ENCODE measurements at regions not wholly inside any gene's neighbourhood (a gene's known extent, or its start where the extent isn't known, plus 50 kb on each side); places are given as distances from the start of the nearest gene placed in this dataset.

GRCh38 chr3:64878362-64878761 is 190.6 kb upstream of the ADAMTS9 start:
- no peaks in the 10 kb centered on the region for H3K36me3 Mint-ChIP-seq
- no peak overlapping the region for H3K27ac Mint-ChIP-seq
- H3K4me1 Mint-ChIP-seq = no peaks in the 10 kb centered on the region
- ATAC-seq (ENCODE audit: low read depth) (no peak), DNase-seq (no peak)
- H3K4me3 Mint-ChIP-seq = no peak overlapping the region
- no peaks in the 10 kb centered on the region for H3K27me3 Mint-ChIP-seq
- peaks cover 7% of the 10 kb centered on the region for H3K9me3 Mint-ChIP-seq
- POLR2A ChIA-PET = no interaction called here

- DNase-seq (no peak), ATAC-seq (ENCODE audit: low read depth) (no peak)
- peaks cover 1% of the 10 kb centered on the region for H3K9me3 Mint-ChIP-seq
- no peaks in the 10 kb centered on the region for H3K4me1 Mint-ChIP-seq
- H3K4me3 Mint-ChIP-seq = no peak overlapping the region
- no peaks in the 10 kb centered on the region for H3K36me3 Mint-ChIP-seq
- H3K27me3 Mint-ChIP-seq = no peaks in the 10 kb centered on the region
- no peak overlapping the region for H3K27ac Mint-ChIP-seq
- POLR2A ChIA-PET = no interaction called here
Measured at GRCh38 chr3:64873400-64873799, 185.6 kb upstream of the ADAMTS9 start.

GRCh38 chr3:64872345-64872744 is 184.5 kb upstream of the ADAMTS9 start:
- POLR2A ChIA-PET = no interaction called here
- no peak for ATAC-seq (ENCODE audit: low read depth)
- DNase-seq = no peak
- H3K27ac Mint-ChIP-seq = no peak overlapping the region
- peaks cover 1% of the 10 kb centered on the region for H3K9me3 Mint-ChIP-seq
- H3K36me3 Mint-ChIP-seq = no peaks in the 10 kb centered on the region
- no peaks in the 10 kb centered on the region for H3K4me1 Mint-ChIP-seq
- H3K27me3 Mint-ChIP-seq = no peaks in the 10 kb centered on the region
- no peak overlapping the region for H3K4me3 Mint-ChIP-seq

GRCh38 chr3:64871834-64872249 is 184.0 kb upstream of the ADAMTS9 start:
- H3K36me3 Mint-ChIP-seq = no peaks in the 10 kb centered on the region
- H3K4me1 Mint-ChIP-seq = no peaks in the 10 kb centered on the region
- POLR2A ChIA-PET = no interaction called here
- no peaks in the 10 kb centered on the region for H3K27me3 Mint-ChIP-seq
- ATAC-seq (ENCODE audit: low read depth) = no peak
- no peak overlapping the region for H3K27ac Mint-ChIP-seq
- no peak for DNase-seq
- H3K9me3 Mint-ChIP-seq = peaks cover 1% of the 10 kb centered on the region
- H3K4me3 Mint-ChIP-seq = no peak overlapping the region

- Mint-ChIP-seq H3K27me3 (no peaks in the 10 kb centered on the region), H3K9me3 (peaks cover 1% of the 10 kb centered on the region), H3K4me3 (no peak overlapping the region), H3K4me1 (no peaks in the 10 kb centered on the region), H3K27ac (no peak overlapping the region), H3K36me3 (no peaks in the 10 kb centered on the region)
- DNase-seq (no peak), ATAC-seq (ENCODE audit: low read depth) (no peak)
- POLR2A ChIA-PET = no interaction called here
Measured at GRCh38 chr3:64870876-64871646, 183.3 kb upstream of the ADAMTS9 start.

GRCh38 chr3:64867224-64867623 is 179.4 kb upstream of the ADAMTS9 start:
- no peak overlapping the region for H3K27ac Mint-ChIP-seq
- ATAC-seq (ENCODE audit: low read depth) = no peak

GRCh38 chr3:64865839-64866570 is 178.2 kb upstream of the ADAMTS9 start:
- no peak overlapping the region for H3K4me3 Mint-ChIP-seq
- H3K4me1 Mint-ChIP-seq = no peaks in the 10 kb centered on the region
- H3K27me3 Mint-ChIP-seq = no peaks in the 10 kb centered on the region
- H3K9me3 Mint-ChIP-seq = no peaks in the 10 kb centered on the region
- ATAC-seq (ENCODE audit: low read depth) (no peak), DNase-seq (no peak)
- no peak overlapping the region for H3K27ac Mint-ChIP-seq
- no peaks in the 10 kb centered on the region for H3K36me3 Mint-ChIP-seq
- POLR2A ChIA-PET = no interaction called here

More at GRCh38 chr3:64867224-64867623, 179.4 kb upstream of the ADAMTS9 start:
- DNase-seq = no peak
- Mint-ChIP-seq H3K36me3 (no peaks in the 10 kb centered on the region), H3K27me3 (no peaks in the 10 kb centered on the region), H3K4me3 (no peak overlapping the region), H3K4me1 (no peaks in the 10 kb centered on the region), H3K9me3 (no peaks in the 10 kb centered on the region)
- POLR2A ChIA-PET = no interaction called here

GRCh38 chr3:64863226-64864212 is 175.7 kb upstream of the ADAMTS9 start:
- no peaks in the 10 kb centered on the region for H3K9me3 Mint-ChIP-seq
- no peaks in the 10 kb centered on the region for H3K36me3 Mint-ChIP-seq
- no peaks in the 10 kb centered on the region for H3K27me3 Mint-ChIP-seq
- POLR2A ChIA-PET = no interaction called here
- no peak overlapping the region for H3K4me3 Mint-ChIP-seq
- no peak for ATAC-seq (ENCODE audit: low read depth)
- H3K4me1 Mint-ChIP-seq = no peaks in the 10 kb centered on the region
- H3K27ac Mint-ChIP-seq = no peak overlapping the region
- no peak for DNase-seq

GRCh38 chr3:64861684-64862083 is 173.9 kb upstream of the ADAMTS9 start:
- POLR2A ChIA-PET = no interaction called here
- H3K36me3 Mint-ChIP-seq = no peaks in the 10 kb centered on the region
- no peak for DNase-seq
- H3K9me3 Mint-ChIP-seq = no peaks in the 10 kb centered on the region
- no peaks in the 10 kb centered on the region for H3K27me3 Mint-ChIP-seq
- no peak overlapping the region for H3K27ac Mint-ChIP-seq
- H3K4me3 Mint-ChIP-seq = no peak overlapping the region
- no peak for ATAC-seq (ENCODE audit: low read depth)
- H3K4me1 Mint-ChIP-seq = no peaks in the 10 kb centered on the region

- H3K27ac Mint-ChIP-seq = no peak overlapping the region
- H3K36me3 Mint-ChIP-seq = no peaks in the 10 kb centered on the region
- no peaks in the 10 kb centered on the region for H3K9me3 Mint-ChIP-seq
Measured at GRCh38 chr3:64860536-64860870, 172.7 kb upstream of the ADAMTS9 start.

GRCh38 chr3:64859625-64860535 is 172.1 kb upstream of the ADAMTS9 start:
- Mint-ChIP-seq H3K4me3 (no peak overlapping the region), H3K4me1 (no peaks in the 10 kb centered on the region), H3K9me3 (no peaks in the 10 kb centered on the region), H3K27ac (no peak overlapping the region), H3K36me3 (no peaks in the 10 kb centered on the region), H3K27me3 (no peaks in the 10 kb centered on the region)
- DNase-seq (no peak), ATAC-seq (ENCODE audit: low read depth) (no peak)
- POLR2A ChIA-PET = no interaction called here

More at GRCh38 chr3:64860536-64860870, 172.7 kb upstream of the ADAMTS9 start:
- H3K4me3 Mint-ChIP-seq = no peak overlapping the region
- ATAC-seq (ENCODE audit: low read depth) (no peak), DNase-seq (no peak)
- no peaks in the 10 kb centered on the region for H3K27me3 Mint-ChIP-seq
- POLR2A ChIA-PET = no interaction called here
- no peaks in the 10 kb centered on the region for H3K4me1 Mint-ChIP-seq

GRCh38 chr3:64856977-64857516 is 169.2 kb upstream of the ADAMTS9 start:
- Mint-ChIP-seq H3K36me3 (no peaks in the 10 kb centered on the region), H3K4me1 (no peaks in the 10 kb centered on the region), H3K27me3 (no peaks in the 10 kb centered on the region), H3K4me3 (no peak overlapping the region), H3K9me3 (no peaks in the 10 kb centered on the region), H3K27ac (no peak overlapping the region)
- DNase-seq (no peak), ATAC-seq (ENCODE audit: low read depth) (no peak)
- POLR2A ChIA-PET = no interaction called here
